MM.1S (cell line): ENCODE measurements at regions not wholly inside any gene's neighbourhood (a gene's known extent, or its start where the extent isn't known, plus 50 kb on each side); places are given as distances from the start of the nearest gene placed in this dataset.

Experiments
- DNase-seq: peaks from one replicate; pipeline ENCODE4 v3.0.0-alpha.2; 2015
- H2AFZ ChIP-seq: fragments of 300-600 bp; sonication (generic); 2 replicates; pipeline ENCODE4 v1.6.0; 2016; ENCODE audit warnings: antibody characterized with exemption, low read length
- H3F3A ChIP-seq: fragments of 300-600 bp; sonication (generic); 2 replicates; pipeline ENCODE4 v1.6.1; 2016; ENCODE audit warnings: mild to moderate bottlenecking, antibody characterized with exemption, low read length, moderate library complexity, mixed read lengths; ENCODE audit not compliant: insufficient read depth
- H3K27ac ChIP-seq: fragments of 300-600 bp; sonication (generic); 2 replicates; pipeline ENCODE4 v1.5.1; 2016; ENCODE audit warnings: mild to moderate bottlenecking, low read length
- H3K27me3 ChIP-seq: fragments of 300-600 bp; sonication (generic); replicated peaks from 2 replicates; pipeline ENCODE4 v1.6.0; 2016; ENCODE audit warnings: low read length; ENCODE audit not compliant: insufficient read depth
- H3K36me3 ChIP-seq: fragments of 300-600 bp; sonication (generic); replicated peaks from 2 replicates; pipeline ENCODE4 v1.6.1; 2016; ENCODE audit warnings: mild to moderate bottlenecking, low read length, mixed read lengths; ENCODE audit not compliant: insufficient read depth
- H3K4me1 ChIP-seq: fragments of 300-600 bp; sonication (generic); 2 replicates; pipeline ENCODE4 v1.6.1; 2016; ENCODE audit warnings: low read length, mixed read lengths
- H3K4me2 ChIP-seq: fragments of 300-600 bp; sonication (generic); 2 replicates; pipeline ENCODE4 v1.6.0; 2016; ENCODE audit warnings: low read depth, low read length
- H3K4me3 ChIP-seq: fragments of 300-600 bp; sonication (generic); 2 replicates; pipeline ENCODE4 v1.5.1; 2016; ENCODE audit warnings: low read length, mixed read lengths
- H3K79me2 ChIP-seq: fragments of 300-600 bp; sonication (generic); 2 replicates; pipeline ENCODE4 v1.6.1; 2016; ENCODE audit warnings: mixed run types, low read length, mixed read lengths
- H3K9ac ChIP-seq: fragments of 300-600 bp; sonication (generic); 2 replicates; pipeline ENCODE4 v1.6.1; 2016; ENCODE audit warnings: low read length, mixed read lengths
- H3K9me2 ChIP-seq: fragments of 300-600 bp; sonication (generic); replicated peaks from 2 replicates; pipeline ENCODE4 v1.6.1; 2016; ENCODE audit warnings: mild to moderate bottlenecking, low read length, mixed read lengths; ENCODE audit not compliant: insufficient read depth
- H3K9me3 ChIP-seq: fragments of 300-600 bp; sonication (generic); replicated peaks from 2 replicates; pipeline ENCODE4 v1.6.1; 2016; ENCODE audit warnings: mild to moderate bottlenecking, low read length, mixed read lengths; ENCODE audit not compliant: insufficient read depth
- H4K20me1 ChIP-seq: fragments of 300-600 bp; sonication (generic); 2 replicates; pipeline ENCODE4 v1.6.1; 2016; ENCODE audit warnings: mild to moderate bottlenecking, low read length, moderate library complexity, mixed read lengths; ENCODE audit not compliant: insufficient read depth
- CTCF ChIP-seq: fragments of 300-600 bp; sonication (generic); IDR thresholded peaks from 2 replicates; pipeline ENCODE4 v1.5.1; 2016; ENCODE audit warnings: antibody characterized with exemption, low read length, mixed read lengths
- EZH2 ChIP-seq: fragments of 300-600 bp; sonication (generic); optimal IDR thresholded peaks from 2 replicates; pipeline ENCODE3; 2017; ENCODE audit warnings: low read depth, mild to moderate bottlenecking, antibody characterized with exemption, low read length, mixed read lengths
- EZH2phosphoT487 ChIP-seq: fragments of 300-600 bp; sonication (generic); IDR thresholded peaks from 2 replicates; pipeline ENCODE4 v1.6.1; 2018; ENCODE audit warnings: antibody characterized with exemption, low read length

GRCh38 chr13:39952249-39953233 is 297.1 kb downstream of the COG6 start:
- Histone ChIP-seq H3K9ac (no peak overlapping the region), H3K79me2 (no peaks in the 10 kb centered on the region), H3K4me3 (no peak overlapping the region), H3K36me3 (no peaks in the 10 kb centered on the region), H3K4me1 (no peaks in the 10 kb centered on the region), H2AFZ (no peak overlapping the region), H3K9me3 (no peaks in the 10 kb centered on the region), H3K27me3 (no peaks in the 10 kb centered on the region), H3K27ac (no peak overlapping the region), H3F3A (no peaks in the 10 kb centered on the region), H3K4me2 (no peak overlapping the region), H4K20me1 (no peaks in the 10 kb centered on the region), H3K9me2 (no peaks in the 10 kb centered on the region)
- DNase-seq, result no peak
- TF ChIP-seq EZH2phosphoT487 (no peak), CTCF (no peak), EZH2 (no peak)

- Histone ChIP-seq H3K4me2 (no peak overlapping the region), H3K9me2 (no peaks in the 10 kb centered on the region), H3K27me3 (no peaks in the 10 kb centered on the region), H2AFZ (no peak overlapping the region), H3K79me2 (no peaks in the 10 kb centered on the region), H3K9ac (no peak overlapping the region), H4K20me1 (no peaks in the 10 kb centered on the region), H3K4me3 (no peak overlapping the region), H3F3A (no peaks in the 10 kb centered on the region), H3K4me1 (no peaks in the 10 kb centered on the region), H3K9me3 (no peaks in the 10 kb centered on the region), H3K27ac (no peak overlapping the region), H3K36me3 (no peaks in the 10 kb centered on the region)
- TF ChIP-seq CTCF, result no peak
- TF ChIP-seq EZH2, result no peak
- no peak for TF ChIP-seq EZH2phosphoT487
- DNase-seq, result no peak
Observed at GRCh38 chr13:39954476-39954875, 299.0 kb downstream of the COG6 start.

- Histone ChIP-seq H3K4me1 (no peaks in the 10 kb centered on the region), H3K4me2 (no peak overlapping the region), H3K9me3 (no peaks in the 10 kb centered on the region), H3K79me2 (no peaks in the 10 kb centered on the region), H3K27ac (no peak overlapping the region), H3K9me2 (no peaks in the 10 kb centered on the region), H2AFZ (no peak overlapping the region), H3K27me3 (no peaks in the 10 kb centered on the region), H4K20me1 (no peaks in the 10 kb centered on the region), H3F3A (no peaks in the 10 kb centered on the region), H3K9ac (no peak overlapping the region), H3K36me3 (no peaks in the 10 kb centered on the region), H3K4me3 (no peak overlapping the region)
- no peak for TF ChIP-seq CTCF
- TF ChIP-seq EZH2phosphoT487, result no peak
- TF ChIP-seq EZH2, result no peak
- no peak for DNase-seq
Observed at GRCh38 chr13:39955560-39955959, 300.1 kb downstream of the COG6 start.
